HCT116 (cell line): ENCODE measurements at regions not wholly inside any gene's neighbourhood (a gene's known extent, or its start where the extent isn't known, plus 50 kb on each side); places are given as distances from the start of the nearest gene placed in this dataset.

Source experiments
- ATAC-seq: fragments of 200-7000 bp; cut with Tn5 transposase; 2 replicates; pipeline ENCODE4 v1.9.1; 2020; ENCODE audit warnings: mild to moderate bottlenecking, moderate library complexity
- BruUV-seq: library from RNA; stranded (reverse); fragments of 400-500 nt; replicated peaks from 2 replicates; lab custom pipeline; 2021; lab: Mats Ljungman, UMichigan
- CTCF ChIA-PET: fragments of 300-600 bp; sonication (Branson Sonifier 250); formaldehyde crosslinking; loops from one replicate; lab custom pipeline; 2021; ENCODE audit warnings: antibody characterized with exemption; lab: Charles Lee
- POLR2A ChIA-PET: fragments of 300-600, 350-600 bp; sonication (Branson Sonifier 250); formaldehyde crosslinking; loops from one replicate; lab custom pipeline; 2021; ENCODE audit warnings: antibody characterized with exemption; lab: Charles Lee
- RAD21 ChIA-PET, 2 experiments: fragments of 300-600 bp; sonication (Branson Sonifier 250); formaldehyde crosslinking; loops; one replicate each; lab custom pipeline; 2023; ENCODE audit warnings: low total read pairs in 2 of 2; ENCODE audit not compliant: uncharacterized antibody in 2 of 2, unreplicated experiment in 2 of 2, low non-redundant PET in 1 of 2; lab: Charles Lee
- DNase-seq: peaks from one replicate; pipeline ENCODE4 v3.0.0-alpha.2; 2010; ENCODE audit warnings: low read depth, low spot score
- H2AFZ ChIP-seq: fragments of 200-600 bp; shearing (Covaris generic), sonication (generic); 2 replicates; pipeline ENCODE4 v1.6.1; 2017; ENCODE audit warnings: low read depth, mixed run types, mixed read lengths, antibody characterized with exemption, low read length; ENCODE audit not compliant: poor library complexity, severe bottlenecking
- H3K27ac ChIP-seq: 2 replicates; pipeline ENCODE4 v1.5.1; 2012; ENCODE audit warnings: low read depth, low read length
- H3K27me3 ChIP-seq: fragments of 200-600 bp; sonication (generic); 2 replicates; pipeline ENCODE4 v1.6.1; 2016; ENCODE audit warnings: mixed run types, low read length, mixed read lengths; ENCODE audit not compliant: insufficient read depth
- H3K36me3 ChIP-seq, 2 experiments: fragments of 200-500 bp in 1 of 2; fragments of 200-600 bp in 1 of 2; sonication (Bioruptor generic) in 1 of 2; sonication (generic) in 1 of 2; 2 replicates each; pipeline versions ENCODE4 v1.5.1 to v1.6.1; 2014 to 2016; ENCODE audit warnings: low read length in 2 of 2, inconsistent platforms in 1 of 2, mixed read lengths in 1 of 2, mixed run types in 1 of 2; ENCODE audit not compliant: insufficient read depth in 2 of 2, control insufficient read depth in 1 of 2
- H3K4me1 ChIP-seq, 2 experiments: fragments of 200-600 bp in 1 of 2; sonication (generic) in 1 of 2; 2 replicates each; pipeline versions ENCODE4 v1.5.1 to v1.6.1; 2012 to 2017; ENCODE audit warnings: low read length in 2 of 2, inconsistent platforms in 1 of 2, mild to moderate bottlenecking in 1 of 2, mixed read lengths in 1 of 2, mixed run types in 1 of 2, moderate library complexity in 1 of 2; ENCODE audit not compliant: insufficient read depth in 2 of 2, control insufficient read depth in 1 of 2
- H3K4me2 ChIP-seq: fragments of 200-600 bp; sonication (generic); 2 replicates; pipeline ENCODE4 v1.6.1; 2017; ENCODE audit warnings: mixed run types, low read length, mixed read lengths
- H3K4me3 ChIP-seq, 2 experiments: fragments of 200-600 bp in 1 of 2; sonication (generic) in 1 of 2; replicated peaks in 1 of 2; 2 replicates each; pipeline ENCODE4 v1.5.1; 2011 to 2016; ENCODE audit warnings: low read length in 2 of 2, control low read depth in 1 of 2, low read depth in 1 of 2, mild to moderate bottlenecking in 1 of 2, mixed read lengths in 1 of 2, mixed run types in 1 of 2
- H3K79me2 ChIP-seq: fragments of 200-600 bp; sonication (generic); 2 replicates; pipeline ENCODE4 v1.6.1; 2017; ENCODE audit warnings: mild to moderate bottlenecking, mixed run types, low read length, moderate library complexity, mixed read lengths; ENCODE audit not compliant: insufficient read depth
- H3K9ac ChIP-seq: fragments of 200-600 bp; sonication (generic); 2 replicates; pipeline ENCODE4 v1.6.1; 2016; ENCODE audit warnings: low read length, mixed read lengths
- H3K9me2 ChIP-seq: fragments of 200-600 bp; sonication (generic), shearing (Covaris generic); 2 replicates; pipeline ENCODE4 v1.6.1; 2017; ENCODE audit warnings: mixed run types, mild to moderate bottlenecking, moderate library complexity; ENCODE audit not compliant: insufficient read depth
- H3K9me3 ChIP-seq, 2 experiments: fragments of 200-500 bp in 1 of 2; fragments of 200-600 bp in 1 of 2; sonication (Bioruptor generic) in 1 of 2; sonication (generic) in 1 of 2; 2 replicates each; pipeline ENCODE4 v1.6.1; 2014 to 2017; ENCODE audit warnings: low read length in 2 of 2, mixed read lengths in 2 of 2, inconsistent platforms in 1 of 2, low read depth in 1 of 2, mild to moderate bottlenecking in 1 of 2, mixed run types in 1 of 2, moderate library complexity in 1 of 2; ENCODE audit not compliant: control insufficient read depth in 1 of 2, insufficient read depth in 1 of 2
- H4K20me1 ChIP-seq: fragments of 200-600 bp; sonication (generic), shearing (Covaris generic); 2 replicates; pipeline ENCODE4 v1.6.1; 2017; ENCODE audit warnings: mixed run types, mild to moderate bottlenecking, moderate library complexity; ENCODE audit not compliant: insufficient read depth
- CBX3 ChIP-seq: IDR thresholded peaks from 2 replicates; pipeline ENCODE4 v1.6.1; 2012; ENCODE audit warnings: low read depth
- CEBPB ChIP-seq: IDR thresholded peaks from 2 replicates; pipeline ENCODE4 v1.6.1; 2012; ENCODE audit warnings: low read depth
- EGR1 ChIP-seq: IDR thresholded peaks from 2 replicates; pipeline ENCODE4 v1.6.1; 2012; ENCODE audit warnings: low read depth
- ELF1 ChIP-seq: IDR thresholded peaks from 2 replicates; pipeline ENCODE4 v1.6.1; 2012; ENCODE audit warnings: low read depth, borderline replicate concordance
- EZH2phosphoT487 ChIP-seq: fragments of 200-600 bp; IDR thresholded peaks from 2 replicates; pipeline ENCODE4 v1.6.1; 2018; ENCODE audit warnings: antibody characterized with exemption, borderline replicate concordance
- FOSL1 ChIP-seq: IDR thresholded peaks from 2 replicates; pipeline ENCODE4 v1.6.1; 2012; ENCODE audit warnings: low read depth
- JUND ChIP-seq: IDR thresholded peaks from 2 replicates; pipeline ENCODE4 v1.6.1; 2012
- POLR2AphosphoS5 ChIP-seq: IDR thresholded peaks from 2 replicates; pipeline ENCODE4 v1.6.1; 2011; ENCODE audit warnings: mild to moderate bottlenecking, low read depth, low read length, moderate library complexity
- SP1 ChIP-seq: IDR thresholded peaks from 2 replicates; pipeline ENCODE4 v1.6.1; 2012; ENCODE audit warnings: low read depth
- ZNF274 ChIP-seq: fragments of 200-500 bp; sonication (Bioruptor generic); IDR thresholded peaks from 2 replicates; pipeline ENCODE4 v1.6.1; 2014; ENCODE audit warnings: mild to moderate bottlenecking, low read depth, low read length, inconsistent platforms
- intact Hi-C: fragments of 100-400 bp; cut with micrococcal nuclease; formaldehyde crosslinking; loops from 2 replicates; pipeline ENCODE4 v1.10.0; 2022
- TF ChIP-seq, protein P1 (sequence below), 3 experiments: fragments of 200-600 bp in 1 of 3; sonication (generic) in 1 of 3; IDR thresholded peaks in 2 of 3; conservative IDR thresholded peaks in 1 of 3; 2 replicates each; pipeline ENCODE4 v1.5.1; 2012 to 2017; ENCODE audit warnings: low read depth in 2 of 3, low read length in 2 of 3, antibody characterized with exemption in 1 of 3, borderline replicate concordance in 1 of 3, control low read depth in 1 of 3, mild to moderate bottlenecking in 1 of 3, mixed read lengths in 1 of 3, mixed run types in 1 of 3, moderate library complexity in 1 of 3; ENCODE audit not compliant: insufficient read depth in 1 of 3

GRCh38 chr19:28316464-28316863 lies 896.5 kb downstream of the UQCRFS1 start:
- H3K9me3 ChIP-seq, result peaks cover 3 to 56% of the 10 kb centered on the region in 2 experiments; a peak in 2 of 4 replicates
- no TSS peak for BruUV-seq
- no peak overlapping the region for H3K27ac ChIP-seq
- ATAC-seq, result no peak
- no peaks in the 10 kb centered on the region for H3K36me3 ChIP-seq
- no peaks in the 10 kb centered on the region for H3K79me2 ChIP-seq
- no peak overlapping the region for H3K4me2 ChIP-seq
- H3K4me1 ChIP-seq, result no peaks in the 10 kb centered on the region
- CTCF ChIA-PET, result no interaction called here
- RAD21 ChIA-PET, result no interaction called here
- no peak overlapping the region for H3K4me3 ChIP-seq
- no peaks in the 10 kb centered on the region for H3K9me2 ChIP-seq
- TF ChIP-seq FOSL1 (no peak), CBX3 (no peak), ELF1 (no peak), POLR2AphosphoS5 (no peak), EZH2phosphoT487 (no peak)
- TF ChIP-seq, protein P1, sequence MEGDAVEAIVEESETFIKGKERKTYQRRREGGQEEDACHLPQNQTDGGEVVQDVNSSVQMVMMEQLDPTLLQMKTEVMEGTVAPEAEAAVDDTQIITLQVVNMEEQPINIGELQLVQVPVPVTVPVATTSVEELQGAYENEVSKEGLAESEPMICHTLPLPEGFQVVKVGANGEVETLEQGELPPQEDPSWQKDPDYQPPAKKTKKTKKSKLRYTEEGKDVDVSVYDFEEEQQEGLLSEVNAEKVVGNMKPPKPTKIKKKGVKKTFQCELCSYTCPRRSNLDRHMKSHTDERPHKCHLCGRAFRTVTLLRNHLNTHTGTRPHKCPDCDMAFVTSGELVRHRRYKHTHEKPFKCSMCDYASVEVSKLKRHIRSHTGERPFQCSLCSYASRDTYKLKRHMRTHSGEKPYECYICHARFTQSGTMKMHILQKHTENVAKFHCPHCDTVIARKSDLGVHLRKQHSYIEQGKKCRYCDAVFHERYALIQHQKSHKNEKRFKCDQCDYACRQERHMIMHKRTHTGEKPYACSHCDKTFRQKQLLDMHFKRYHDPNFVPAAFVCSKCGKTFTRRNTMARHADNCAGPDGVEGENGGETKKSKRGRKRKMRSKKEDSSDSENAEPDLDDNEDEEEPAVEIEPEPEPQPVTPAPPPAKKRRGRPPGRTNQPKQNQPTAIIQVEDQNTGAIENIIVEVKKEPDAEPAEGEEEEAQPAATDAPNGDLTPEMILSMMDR (IDR thresholded peaks at IDR 0.05 in 2 of 3, conservative IDR thresholded peaks at IDR 0.05 in 1 of 3; ENCODE audit: borderline replicate concordance in 1 of 3, insufficient read depth in 1 of 3, low read depth in 2 of 3, low read length in 2 of 3), result no peak
- H3K27me3 ChIP-seq, result no peaks in the 10 kb centered on the region
- H3K9ac ChIP-seq, result no peak overlapping the region
- DNase-seq, result no peak
- no peaks in the 10 kb centered on the region for H4K20me1 ChIP-seq
- POLR2A ChIA-PET, result no interaction called here
- no peak overlapping the region for H2AFZ ChIP-seq
- intact Hi-C loops, result no loop called here

DNA sequence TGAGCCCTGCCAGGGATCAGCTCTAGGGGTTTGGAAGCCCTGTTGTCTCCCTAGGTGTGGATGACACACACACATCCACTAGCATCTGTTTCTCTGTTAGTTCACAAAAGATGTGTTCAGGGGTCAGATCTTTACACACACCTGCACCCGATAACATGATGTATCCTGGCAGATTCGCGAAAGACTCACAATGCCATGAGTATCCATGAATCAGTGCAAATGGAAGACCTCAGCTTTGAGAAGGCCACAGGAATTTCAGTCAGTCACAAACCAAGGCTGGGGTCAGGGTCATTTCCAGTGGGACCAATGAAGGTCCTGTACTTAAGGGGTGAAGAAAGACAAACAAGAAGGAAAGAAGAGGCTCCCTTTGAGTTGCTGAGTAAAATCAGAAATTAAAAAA lies 898.2 kb downstream of the UQCRFS1 start:
- no TSS peak for BruUV-seq
- CTCF ChIA-PET, result no interaction called here
- intact Hi-C loops, result no loop called here

More for the DNA sequence above, 898.2 kb downstream of the UQCRFS1 start:
- no peaks in the 10 kb centered on the region for H4K20me1 ChIP-seq
- H2AFZ ChIP-seq, result no peak overlapping the region
- no peak for DNase-seq
- H3K9ac ChIP-seq, result no peak overlapping the region
- TF ChIP-seq SP1, result no peak
- no peak for TF ChIP-seq CEBPB
- TF ChIP-seq EZH2phosphoT487, result no peak
- TF ChIP-seq ZNF274, result no peak
- no peak for TF ChIP-seq EGR1
- no peak for TF ChIP-seq ELF1
- no peak for TF ChIP-seq JUND
- no peak overlapping the region for H3K27ac ChIP-seq
- ChIA-PET POLR2A (no interaction called here), RAD21 (no interaction called here)
- no peak overlapping the region for H3K4me2 ChIP-seq
- H3K9me2 ChIP-seq, result no peaks in the 10 kb centered on the region
- H3K9me3 ChIP-seq, result peaks cover 3 to 61% of the 10 kb centered on the region in 2 experiments; a peak in 2 of 4 replicates
- H3K79me2 ChIP-seq, result no peaks in the 10 kb centered on the region
- no peak overlapping the region for H3K4me3 ChIP-seq
- no peaks in the 10 kb centered on the region for H3K27me3 ChIP-seq
- no peaks in the 10 kb centered on the region for H3K4me1 ChIP-seq
- H3K36me3 ChIP-seq, result no peaks in the 10 kb centered on the region
- no peak for ATAC-seq
